H1 (cell line): ENCODE measurements at regions not wholly inside any gene's neighbourhood (a gene's known extent, or its start where the extent isn't known, plus 50 kb on each side); places are given as distances from the start of the nearest gene placed in this dataset.

Experiments used
- CTCF ChIA-PET: fragments of 300-600 bp; sonication (Branson Sonifier 250); formaldehyde crosslinking; loops from one replicate; lab custom pipeline; 2021; ENCODE audit not compliant: partially characterized antibody; lab: Charles Lee
- POLR2A ChIA-PET: fragments of 300-600 bp; sonication (Branson Sonifier 250); formaldehyde crosslinking; loops from one replicate; lab custom pipeline; 2021; ENCODE audit warnings: inconsistent platforms; ENCODE audit not compliant: partially characterized antibody; lab: Charles Lee
- DNase-seq, 2 experiments: peaks; one replicate each; pipeline versions ENCODE4 v3.0.0 to v3.0.0-alpha.2; 2010 to 2022; ENCODE audit warnings: low spot score in 2 of 2, low read depth in 1 of 2, mixed read lengths in 1 of 2
- FAIRE-seq: peaks from 2 replicates; lab custom pipeline; 2011; peaks lifted over from hg19 to GRCh38; lab: Jason Lieb, UNC
- H2AFZ ChIP-seq: 2 replicates; pipeline ENCODE4 v1.8.1; 2012; ENCODE audit warnings: low read length, inconsistent platforms
- H2AK5ac ChIP-seq: 2 replicates; pipeline ENCODE4 v1.6.1; 2013; ENCODE audit warnings: low read depth, low read length
- H2BK120ac ChIP-seq: replicated peaks from 2 replicates; pipeline ENCODE3; 2013; ENCODE audit warnings: low read depth, low read length, inconsistent platforms
- H2BK12ac ChIP-seq: 2 replicates; pipeline ENCODE4 v1.6.1; 2013; ENCODE audit warnings: low read depth, low read length
- H2BK15ac ChIP-seq: 2 replicates; pipeline ENCODE4 v1.6.1; 2013; ENCODE audit warnings: low read length
- H2BK20ac ChIP-seq: 2 replicates; pipeline ENCODE4 v1.6.1; 2013; ENCODE audit warnings: low read length
- H2BK5ac ChIP-seq: 2 replicates; pipeline ENCODE4 v1.6.1; 2013; ENCODE audit warnings: low read depth, low read length
- H3K14ac ChIP-seq: 2 replicates; pipeline ENCODE4 v1.6.1; 2013; ENCODE audit warnings: inconsistent platforms; ENCODE audit not compliant: insufficient read length
- H3K18ac ChIP-seq: 2 replicates; pipeline ENCODE4 v1.6.1; 2013; ENCODE audit warnings: low read length; ENCODE audit errors: extremely low read depth
- H3K23ac ChIP-seq: 2 replicates; pipeline ENCODE4 v1.6.1; 2013; ENCODE audit warnings: inconsistent platforms; ENCODE audit not compliant: insufficient read length
- H3K23me2 ChIP-seq: 2 replicates; pipeline ENCODE4 v1.6.1; 2013; ENCODE audit warnings: low read depth, low read length
- H3K27ac ChIP-seq: 2 replicates; pipeline ENCODE4 v1.6.1; 2011; ENCODE audit warnings: low read depth, low read length, inconsistent platforms
- H3K27me3 ChIP-seq, 4 experiments: replicated peaks in 1 of 4; 1 replicate in 1 of 4; 2 replicates in 3 of 4; pipeline versions ENCODE4 v1.6.1 to v1.8.1; 2011 to 2013; ENCODE audit warnings: low read length in 3 of 4, mild to moderate bottlenecking in 3 of 4, inconsistent platforms in 2 of 4, mixed read lengths in 2 of 4, moderate library complexity in 1 of 4; ENCODE audit not compliant: control insufficient read depth in 3 of 4, insufficient read depth in 3 of 4; ENCODE audit errors: extremely low read depth in 1 of 4
- H3K36me3 ChIP-seq, 4 experiments: 2 replicates each; pipeline versions ENCODE4 v1.6.1 to v1.8.1; 2011 to 2013; ENCODE audit warnings: mild to moderate bottlenecking in 4 of 4, low read length in 3 of 4, moderate library complexity in 2 of 4, control low read depth in 1 of 4, inconsistent platforms in 1 of 4; ENCODE audit not compliant: insufficient read depth in 4 of 4, control insufficient read depth in 2 of 4
- H3K4ac ChIP-seq: replicated peaks from 2 replicates; pipeline ENCODE3; 2013; ENCODE audit warnings: low read length, low read depth, mixed read lengths, inconsistent platforms; ENCODE audit not compliant: insufficient read length
- H3K4me1 ChIP-seq, 4 experiments: replicated peaks in 1 of 4; 1 replicate in 1 of 4; 2 replicates in 3 of 4; pipeline versions ENCODE4 v1.6.1 to v1.8.1; 2011 to 2013; ENCODE audit warnings: low read length in 3 of 4, inconsistent platforms in 2 of 4, mixed read lengths in 1 of 4; ENCODE audit not compliant: insufficient read depth in 4 of 4, control insufficient read depth in 3 of 4
- H3K4me2 ChIP-seq, 2 experiments: 2 replicates each; pipeline versions ENCODE4 v1.6.1 to v1.8.1; 2011 to 2013; ENCODE audit warnings: low read depth in 2 of 2, low read length in 2 of 2, control low read depth in 1 of 2, inconsistent platforms in 1 of 2, mild to moderate bottlenecking in 1 of 2; ENCODE audit not compliant: insufficient read depth in 1 of 2
- H3K4me3 ChIP-seq, 4 experiments: fragments of 200-600, 300-600 bp in 1 of 4; sonication (generic), shearing (Covaris generic), sonication (Bioruptor Twin) in 1 of 4; 2 replicates each; pipeline versions ENCODE4 v1.5.1 to v1.8.1; 2011 to 2016; ENCODE audit warnings: low read length in 4 of 4, low read depth in 3 of 4, control low read depth in 2 of 4, inconsistent platforms in 2 of 4, mild to moderate bottlenecking in 2 of 4, mixed read lengths in 1 of 4, moderate library complexity in 1 of 4; ENCODE audit not compliant: insufficient read depth in 2 of 4; ENCODE audit errors: extremely low read depth in 1 of 4
- H3K56ac ChIP-seq: replicated peaks from 2 replicates; pipeline ENCODE3; 2013; ENCODE audit warnings: low read depth, mild to moderate bottlenecking, mixed read lengths, low read length, inconsistent platforms; ENCODE audit not compliant: insufficient read length
- H3K79me1 ChIP-seq: 2 replicates; pipeline ENCODE4 v1.6.1; 2013; ENCODE audit warnings: low read depth, low read length, control low read depth
- H3K79me2 ChIP-seq, 2 experiments: 2 replicates each; pipeline versions ENCODE4 v1.6.1 to v1.8.1; 2012 to 2013; ENCODE audit warnings: low read length in 2 of 2, mild to moderate bottlenecking in 2 of 2, inconsistent platforms in 1 of 2; ENCODE audit not compliant: insufficient read depth in 2 of 2, control insufficient read depth in 1 of 2
- H3K9ac ChIP-seq, 4 experiments: replicated peaks in 1 of 4; 1 replicate in 1 of 4; 2 replicates in 3 of 4; pipeline versions ENCODE4 v1.6.1 to v1.8.1; 2011 to 2013; ENCODE audit warnings: low read depth in 3 of 4, low read length in 3 of 4, control low read depth in 2 of 4, mild to moderate bottlenecking in 2 of 4, moderate library complexity in 2 of 4, inconsistent platforms in 1 of 4; ENCODE audit errors: extremely low read depth in 1 of 4
- H3K9me3 ChIP-seq, 2 experiments: 2 replicates each; pipeline versions ENCODE4 v1.6.1 to v1.8.1; 2012 to 2013; ENCODE audit warnings: mild to moderate bottlenecking in 2 of 2, moderate library complexity in 2 of 2, control low read depth in 1 of 2, inconsistent platforms in 1 of 2, low read depth in 1 of 2, low read length in 1 of 2, mixed read lengths in 1 of 2; ENCODE audit not compliant: insufficient read depth in 2 of 2
- H4K20me1 ChIP-seq, 2 experiments: replicated peaks in 1 of 2; 2 replicates each; pipeline versions ENCODE3 to v1.8.1; 2011 to 2013; ENCODE audit warnings: inconsistent platforms in 2 of 2, low read length in 2 of 2, mild to moderate bottlenecking in 1 of 2; ENCODE audit not compliant: insufficient read depth in 2 of 2, control insufficient read depth in 1 of 2
- H4K5ac ChIP-seq: 2 replicates; pipeline ENCODE4 v1.6.1; 2013; ENCODE audit warnings: low read length, low read depth, mixed read lengths, inconsistent platforms; ENCODE audit not compliant: insufficient read length
- H4K8ac ChIP-seq: 2 replicates; pipeline ENCODE4 v1.8.0; 2013; ENCODE audit warnings: mild to moderate bottlenecking, moderate library complexity, low read length, inconsistent platforms; ENCODE audit not compliant: insufficient read depth; ENCODE audit errors: extremely low read depth
- H4K91ac ChIP-seq: replicated peaks from 2 replicates; pipeline ENCODE3; 2013; ENCODE audit warnings: low read length, mixed read lengths, inconsistent platforms; ENCODE audit not compliant: insufficient read length
- CREB1 ChIP-seq: IDR thresholded peaks from 2 replicates; pipeline ENCODE4 v1.6.1; 2012; ENCODE audit warnings: inconsistent platforms
- JUND ChIP-seq: IDR thresholded peaks from 2 replicates; pipeline ENCODE4 v1.6.1; 2011; ENCODE audit warnings: mild to moderate bottlenecking, improper control_type of control experiment, low read length

DNA sequence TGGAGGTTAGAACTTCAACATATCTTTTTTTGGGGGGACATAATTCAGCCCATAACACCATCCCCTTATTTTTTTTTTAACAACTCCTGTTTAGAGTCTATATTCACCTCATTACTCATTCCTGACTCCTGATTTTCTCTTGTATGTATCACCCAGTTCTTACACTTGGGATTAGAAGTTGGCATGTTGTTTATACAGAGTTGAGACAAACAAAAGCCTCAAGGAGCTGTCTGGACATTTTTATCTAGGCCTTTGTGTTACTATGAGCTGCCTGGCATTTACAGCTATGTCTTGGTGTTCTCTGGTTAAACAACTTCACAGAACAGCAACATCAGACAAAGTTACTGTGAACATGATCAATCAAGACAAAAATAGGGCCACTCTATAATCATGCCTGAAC is 517.5 kb downstream of the KIF20B start:
- TF ChIP-seq CREB1 (no peak), JUND (no peak)
- Histone ChIP-seq H3K23me2 (no peaks in the 10 kb centered on the region), H3K14ac (no peak overlapping the region), H2BK5ac (no peak overlapping the region), H3K79me1 (no peaks in the 10 kb centered on the region), H3K9ac (no peak overlapping the region), H3K79me2 (no peaks in the 10 kb centered on the region), H4K91ac (no peak overlapping the region), H3K23ac (no peak overlapping the region), H4K5ac (no peak overlapping the region), H3K4me2 (no peak overlapping the region), H2BK20ac (no peak overlapping the region), H4K20me1 (no peaks in the 10 kb centered on the region), H2BK15ac (no peak overlapping the region), H3K27ac (no peak overlapping the region), H2AFZ (no peak overlapping the region), H3K4ac (no peak overlapping the region), H3K4me1 (no peaks in the 10 kb centered on the region), H3K18ac (no peak overlapping the region), H3K36me3 (no peaks in the 10 kb centered on the region), H2AK5ac (no peak overlapping the region), H2BK12ac (no peak overlapping the region), H3K27me3 (no peaks in the 10 kb centered on the region), H3K56ac (no peak overlapping the region), H3K9me3 (no peaks in the 10 kb centered on the region), H3K4me3 (no peak overlapping the region), H4K8ac (no peak overlapping the region), H2BK120ac (no peak overlapping the region)
- FAIRE-seq (no peak), DNase-seq (no peak)
- CTCF ChIA-PET: no interaction called here
- POLR2A ChIA-PET: no interaction called here
